HuH-7.5 (cell line): ENCODE measurements at regions not wholly inside any gene's neighbourhood (a gene's known extent, or its start where the extent isn't known, plus 50 kb on each side); places are given as distances from the start of the nearest gene placed in this dataset.
A peak's percentile ranks its signal among the peaks of the same experiment; 100 is the strongest.
"Not testable (repeated sequence)": the region's sequence is repeated elsewhere in the genome, so short reads cannot be mapped to it uniquely, and the experiment has no call there.

Source experiments
- DNase-seq: peaks from one replicate; pipeline ENCODE4 v3.0.0; 2011; ENCODE audit warnings: low spot score

GRCh38 chr1:178020968-178021640 lies 51.2 kb upstream of the SEC16B start:
- no peak for DNase-seq

DNA sequence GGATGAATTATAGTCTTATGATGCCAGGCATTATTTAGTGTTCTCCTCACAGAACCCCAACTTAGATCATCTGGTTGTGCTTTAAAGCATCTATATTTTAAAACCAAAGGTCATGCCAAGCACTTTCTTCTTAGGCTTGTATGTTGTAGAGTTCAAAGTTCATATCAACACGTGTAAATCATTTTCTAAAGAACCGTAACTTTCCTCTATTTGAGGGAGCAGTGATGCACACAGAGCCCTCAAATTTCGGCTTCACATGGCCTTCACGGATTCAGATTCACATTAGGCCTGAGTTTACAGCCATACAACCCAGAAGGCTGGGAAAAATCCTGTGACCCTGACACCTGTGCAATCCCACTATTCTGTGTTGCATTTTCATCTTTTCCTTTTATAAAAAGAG lies 52.1 kb upstream of the SEC16B start:
- DNase-seq = no peak

DNA sequence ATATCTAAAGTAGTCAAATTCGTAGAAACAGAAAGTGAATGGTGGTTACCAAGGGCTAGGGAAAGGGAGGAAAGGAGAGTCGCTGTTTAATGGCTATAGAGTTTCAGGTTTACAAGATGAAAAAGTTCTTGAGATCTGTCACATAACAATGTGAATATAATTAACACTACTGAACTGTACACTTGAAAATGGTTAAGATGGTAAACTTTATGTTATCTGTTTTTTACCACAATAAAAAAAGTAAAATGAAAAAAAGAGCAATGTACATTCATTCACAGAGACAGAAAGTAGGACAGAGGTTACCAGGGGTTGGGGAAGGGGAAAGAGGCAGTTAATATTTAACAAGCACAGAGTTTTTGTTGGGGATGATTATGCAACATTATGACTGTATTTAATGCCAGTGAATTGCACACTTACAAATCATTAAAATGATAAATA lies 53.3 kb upstream of the SEC16B start:
- no peak for DNase-seq

DNA sequence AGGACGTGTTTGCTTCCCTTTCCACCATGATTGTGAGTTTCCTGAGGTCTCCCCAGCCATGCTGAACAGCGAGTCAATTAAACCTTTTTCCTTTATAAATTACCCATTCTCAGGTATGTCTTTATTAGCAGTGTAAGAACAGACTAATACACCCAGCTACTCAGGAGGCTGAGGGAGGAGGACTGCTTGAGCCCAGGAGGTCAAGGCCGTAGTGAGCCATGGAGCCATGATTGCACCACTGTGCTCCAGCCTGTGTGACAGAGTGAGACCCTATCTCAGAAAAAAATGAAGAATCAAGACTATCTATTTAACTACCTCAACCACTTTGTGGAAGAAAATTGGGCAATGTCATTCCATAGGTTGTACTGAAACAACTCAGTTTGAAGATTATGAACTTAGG lies 54.6 kb upstream of the SEC16B start:
- DNase-seq = no peak

GRCh38 chr1:178025613-178026356 lies 55.9 kb upstream of the SEC16B start:
- DNase-seq = no peak

GRCh38 chr1:178028841-178029481 lies 59.1 kb upstream of the SEC16B start:
- no peak for DNase-seq

GRCh38 chr1:178030467-178030866 lies 60.6 kb upstream of the SEC16B start:
- DNase-seq = no peak

- peak; percentile 78 for DNase-seq
Measured at GRCh38 chr1:178031856-178032320, 62.0 kb upstream of the RASAL2 start.

DNA sequence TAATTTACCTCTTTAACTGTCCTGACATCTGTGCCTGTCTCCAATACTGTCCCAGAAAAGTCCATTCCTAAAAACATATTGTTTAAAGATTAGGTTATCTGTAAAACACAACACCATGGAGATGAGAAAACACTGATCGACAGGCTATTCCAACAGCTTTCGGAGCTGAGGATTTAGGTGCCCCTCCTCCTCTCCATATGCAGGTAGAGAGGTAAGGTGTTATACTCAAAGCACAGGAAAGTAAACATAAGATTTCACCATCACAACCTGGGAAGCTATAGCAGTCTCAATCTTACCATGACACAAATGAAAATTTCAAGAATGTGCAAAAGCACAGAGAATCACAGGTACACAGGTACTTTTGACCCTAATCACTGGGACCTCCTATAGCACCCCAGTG lies 60.9 kb upstream of the RASAL2 start:
- no peak for DNase-seq

GRCh38 chr1:178034676-178035075 lies 59.2 kb upstream of the RASAL2 start:
- DNase-seq = no peak

DNA sequence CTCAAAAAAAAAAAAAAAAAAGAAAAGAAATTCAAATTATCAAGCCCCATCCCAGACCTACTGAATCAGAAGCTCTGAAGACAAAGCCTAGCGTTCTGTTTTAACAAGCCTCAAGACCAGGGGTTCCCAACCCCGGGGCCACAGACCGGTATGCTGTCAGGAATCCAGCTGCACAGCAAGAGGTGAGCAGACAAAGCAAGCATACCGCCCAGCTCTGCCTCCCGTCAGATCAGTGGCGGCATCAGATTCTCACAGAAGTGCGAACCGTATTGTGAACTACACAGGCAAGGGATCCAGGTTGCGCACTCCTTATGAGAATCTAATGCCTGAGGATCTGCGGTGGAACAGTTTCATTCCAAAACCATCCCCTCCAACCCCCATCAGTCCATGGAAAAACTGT lies 57.8 kb upstream of the RASAL2 start:
- no peak for DNase-seq

- peak; percentile 72 for DNase-seq
Measured at GRCh38 chr1:178037510-178038253, 56.2 kb upstream of the RASAL2 start.

DNA sequence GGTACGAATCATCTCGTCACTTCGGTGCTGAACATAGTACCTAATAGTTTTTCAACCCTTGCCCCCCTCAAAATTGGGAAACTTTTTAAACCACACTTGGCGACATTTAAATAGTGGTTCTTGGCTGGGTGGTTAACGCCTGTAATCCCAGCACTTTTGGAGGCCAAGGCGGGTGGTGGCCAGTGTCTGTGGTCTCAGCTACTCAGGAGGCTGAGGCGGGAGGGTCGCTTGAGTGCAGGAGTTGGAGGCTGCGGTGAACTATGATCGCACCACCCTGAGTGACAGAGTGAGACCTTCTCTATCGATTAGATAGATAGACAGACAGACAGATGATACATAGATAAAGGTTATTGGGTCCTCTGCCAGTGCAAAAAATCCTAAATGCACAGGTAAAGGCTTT lies 55.5 kb upstream of the RASAL2 start:
- DNase-seq = no peak

- DNase-seq = no peak
Measured at GRCh38 chr1:178039891-178040290, 54.0 kb upstream of the RASAL2 start.

GRCh38 chr1:178043940-178044339 lies 50.0 kb upstream of the RASAL2 start:
- not testable (repeated sequence) for DNase-seq
